Effector memory CD4-positive, alpha-beta T cell (primary cell): ENCODE measurements at regions not wholly inside any gene's neighbourhood (a gene's known extent, or its start where the extent isn't known, plus 50 kb on each side); places are given as distances from the start of the nearest gene placed in this dataset.
A peak's percentile ranks its signal among the peaks of the same experiment; 100 is the strongest.

Source experiments
- DNase-seq, 3 donors: peaks; one replicate each; pipeline ENCODE4 v3.0.0-alpha.2; 2020
- H3K27ac ChIP-seq: 2 replicates; pipeline ENCODE4 v1.7.0; 2013; ENCODE audit warnings: mild to moderate bottlenecking, low read length, moderate library complexity; ENCODE audit not compliant: insufficient read depth, poor library complexity, severe bottlenecking
- H3K27me3 ChIP-seq: replicated peaks from 2 replicates; pipeline ENCODE4 v1.7.0; 2013; ENCODE audit warnings: mild to moderate bottlenecking, low read length; ENCODE audit not compliant: insufficient read depth, control insufficient read depth, poor library complexity, severe bottlenecking
- H3K36me3 ChIP-seq: 2 replicates; pipeline ENCODE4 v1.7.0; 2013; ENCODE audit warnings: mild to moderate bottlenecking, low read length, moderate library complexity; ENCODE audit not compliant: control insufficient read depth, insufficient read depth
- H3K4me1 ChIP-seq: 2 replicates; pipeline ENCODE4 v1.7.0; 2013; ENCODE audit warnings: low read length, mild to moderate bottlenecking; ENCODE audit not compliant: control insufficient read depth, insufficient read depth, poor library complexity, severe bottlenecking
- H3K4me3 ChIP-seq: 2 replicates; pipeline ENCODE4 v1.7.0; 2013; ENCODE audit warnings: low read length, low read depth, mild to moderate bottlenecking; ENCODE audit not compliant: insufficient read depth, poor library complexity, severe bottlenecking
- H3K9me3 ChIP-seq: 2 replicates; pipeline ENCODE4 v1.7.0; 2013; ENCODE audit warnings: mild to moderate bottlenecking, low read length, moderate library complexity; ENCODE audit not compliant: control insufficient read depth

- DNase-seq = no peak
- no peak overlapping the region for H3K4me3 ChIP-seq
- no peak overlapping the region for H3K27ac ChIP-seq
- no peaks in the 10 kb centered on the region for H3K36me3 ChIP-seq
- H3K4me1 ChIP-seq = no peaks in the 10 kb centered on the region
- no peaks in the 10 kb centered on the region for H3K27me3 ChIP-seq
- no peaks in the 10 kb centered on the region for H3K9me3 ChIP-seq
Measured at GRCh38 chr4:184273166-184274147, 55.8 kb upstream of the ENPP6 start.

GRCh38 chr4:184270808-184271413 is 53.2 kb upstream of the ENPP6 start:
- Histone ChIP-seq H3K27me3 (no peaks in the 10 kb centered on the region), H3K9me3 (no peaks in the 10 kb centered on the region), H3K27ac (no peak overlapping the region), H3K4me3 (no peak overlapping the region), H3K36me3 (no peaks in the 10 kb centered on the region), H3K4me1 (peaks cover 6% of the 10 kb centered on the region)
- no peak for DNase-seq

- Histone ChIP-seq H3K4me3 (no peak overlapping the region), H3K4me1 (peaks cover 6% of the 10 kb centered on the region), H3K27ac (no peak overlapping the region), H3K36me3 (no peaks in the 10 kb centered on the region), H3K27me3 (no peaks in the 10 kb centered on the region), H3K9me3 (no peaks in the 10 kb centered on the region)
- DNase-seq = no peak
Measured at GRCh38 chr4:184269879-184270430, 52.3 kb upstream of the ENPP6 start.

DNA sequence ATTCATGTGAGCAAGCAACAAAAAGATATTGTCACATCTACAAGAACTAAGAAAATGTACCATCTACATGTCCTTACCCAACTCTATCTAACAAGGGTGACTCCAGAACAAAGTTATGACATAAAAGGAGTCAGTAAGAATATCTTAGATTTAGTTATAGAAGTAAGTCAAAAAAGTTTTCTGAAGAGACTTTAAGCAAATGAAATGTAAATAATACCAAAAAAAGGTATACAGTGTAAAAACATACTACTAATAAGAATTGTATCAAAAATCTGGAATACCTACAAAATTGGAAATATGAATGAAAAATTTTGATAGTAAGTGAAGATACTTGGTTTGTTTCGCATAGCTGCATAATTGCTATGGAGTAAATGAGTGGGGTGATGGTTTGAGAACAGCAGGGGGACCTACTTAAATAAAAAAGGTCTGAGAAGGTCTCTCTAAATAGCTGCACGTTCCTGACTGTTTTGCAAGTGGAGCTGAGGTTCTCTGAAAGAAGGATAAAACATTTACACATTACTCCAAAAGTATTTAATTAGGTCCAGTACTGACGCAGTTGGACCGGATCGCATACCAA is 51.0 kb upstream of the ENPP6 start:
- no peaks in the 10 kb centered on the region for H3K36me3 ChIP-seq
- DNase-seq = no peak
- peaks cover 6% of the 10 kb centered on the region for H3K4me1 ChIP-seq
- peak overlapping the region; percentile 78 for H3K27ac ChIP-seq
- no peaks in the 10 kb centered on the region for H3K27me3 ChIP-seq
- H3K4me3 ChIP-seq = peak overlapping the region; percentile 59
- H3K9me3 ChIP-seq = no peaks in the 10 kb centered on the region

GRCh38 chr4:184267673-184268583 is 50.3 kb upstream of the ENPP6 start:
- no peaks in the 10 kb centered on the region for H3K27me3 ChIP-seq
- DNase-seq = peak; percentile 27 to 60 (median 42)
- H3K4me1 ChIP-seq = peaks cover 6% of the 10 kb centered on the region
- peak overlapping the region; percentile 59 for H3K4me3 ChIP-seq
- H3K9me3 ChIP-seq = no peaks in the 10 kb centered on the region
- H3K36me3 ChIP-seq = no peaks in the 10 kb centered on the region
- H3K27ac ChIP-seq = peak overlapping the region; percentile 78
